Spleen (tissue), 11 donors: ENCODE measurements at regions not wholly inside any gene's neighbourhood (a gene's known extent, or its start where the extent isn't known, plus 50 kb on each side); places are given as distances from the start of the nearest gene placed in this dataset.
"Not testable (repeated sequence)": the region's sequence is repeated elsewhere in the genome, so short reads cannot be mapped to it uniquely, and the experiment has no call there.

Experiments
- DNase-seq: peaks from one replicate; pipeline ENCODE4 v3.0.0-alpha.2; 2020
- H3K27ac ChIP-seq, 8 donors: fragments of 200-600 bp; sonication (generic) in 7 of 8; 1 replicate in 4 of 8; 2 replicates in 4 of 8; pipeline versions ENCODE4 v1.5.0 to v1.8.0; 2016 to 2021; ENCODE audit warnings: inconsistent platforms in 4 of 8, mild to moderate bottlenecking in 4 of 8, moderate library complexity in 1 of 8
- H3K27me3 ChIP-seq, 7 donors: fragments of 200-600 bp; sonication (generic) in 6 of 7; replicated peaks in 1 of 7; 1 replicate in 4 of 7; 2 replicates in 3 of 7; pipeline versions ENCODE4 v1.5.0 to v1.8.0; 2016 to 2021; ENCODE audit warnings: inconsistent platforms in 3 of 7, mild to moderate bottlenecking in 1 of 7
- H3K36me3 ChIP-seq, 6 donors: fragments of 200-600 bp; sonication (generic) in 5 of 6; 1 replicate in 4 of 6; 2 replicates in 2 of 6; pipeline versions ENCODE4 v1.5.0 to v1.8.0; 2016 to 2021; ENCODE audit warnings: inconsistent platforms in 2 of 6
- H3K4me1 ChIP-seq, 6 donors: fragments of 200-600 bp; sonication (generic) in 5 of 6; 1 replicate in 3 of 6; 2 replicates in 3 of 6; pipeline versions ENCODE4 v1.5.0 to v1.8.0; 2016 to 2021; ENCODE audit warnings: inconsistent platforms in 3 of 6
- H3K4me3 ChIP-seq, 8 donors: fragments of 200-600 bp; sonication (generic) in 7 of 8; 1 replicate in 4 of 8; 2 replicates in 4 of 8; pipeline versions ENCODE4 v1.5.0 to v1.8.0; 2016 to 2021; ENCODE audit warnings: inconsistent platforms in 4 of 8, mild to moderate bottlenecking in 4 of 8, moderate library complexity in 2 of 8
- H3K9me3 ChIP-seq, 8 donors: fragments of 200-600 bp; sonication (generic) in 7 of 8; 1 replicate in 4 of 8; 2 replicates in 4 of 8; pipeline versions ENCODE4 v1.5.0 to v1.8.0; 2016 to 2021; ENCODE audit warnings: inconsistent platforms in 4 of 8
- POLR2A ChIP-seq, 3 donors: fragments of 450-650 bp; IDR thresholded peaks; one replicate each; pipeline ENCODE4 v1.5.1; 2017; ENCODE audit warnings: antibody characterized with exemption in 3 of 3, mild to moderate bottlenecking in 1 of 3
- POLR2AphosphoS5 ChIP-seq, 3 donors: sonication (generic); formaldehyde crosslinking; IDR thresholded peaks; one replicate each; pipeline ENCODE4 v1.5.1; 2017; ENCODE audit warnings: antibody characterized with exemption in 3 of 3
- WGBS, 5 donors: extraction: QIAGEN DNeasy Blood & Tissue Kit in 3 of 5; methylation state at CpG; one replicate each; pipeline versions ENCODE4 v1.1.5 to v1.1.7; 2013 to 2018; 5-methylcytosine and 5-hydroxymethylcytosine counted together
- intact Hi-C: fragments of 100-400 bp; cut with DNase I; formaldehyde crosslinking; loops from one replicate; pipeline ENCODE4 v1.15.0; 2023; ENCODE audit warnings: low total_unique reads
- TF ChIP-seq, protein P1 (sequence below), 11 experiments: fragments of 200-600 bp in 7 of 11; fragments of 450-650 bp in 4 of 11; sonication (generic) in 4 of 11; IDR thresholded peaks in 8 of 11; conservative IDR thresholded peaks in 3 of 11; 1 replicate in 7 of 11; 2 replicates in 4 of 11; pipeline versions ENCODE4 v1.4.0 to v1.8.0; 2016 to 2021; ENCODE audit warnings: antibody characterized with exemption in 11 of 11, inconsistent platforms in 4 of 11, mild to moderate bottlenecking in 1 of 11
- donor health status: healthy with polysubstance abuse.
- donor health status: DM: no; HTN: no; CAD: no; lungs with moderate emphysema.
- donor health status: DM: no; HTN: no; CAD: no.
- donor health status: Bipolar disorder and iron deficiency.
- donor health status: healthy.
- donor health status: DM: no; HTN: no; CAD: no.
- donor health status: DM: yes; HTN: yes; CAD: no.

DNA sequence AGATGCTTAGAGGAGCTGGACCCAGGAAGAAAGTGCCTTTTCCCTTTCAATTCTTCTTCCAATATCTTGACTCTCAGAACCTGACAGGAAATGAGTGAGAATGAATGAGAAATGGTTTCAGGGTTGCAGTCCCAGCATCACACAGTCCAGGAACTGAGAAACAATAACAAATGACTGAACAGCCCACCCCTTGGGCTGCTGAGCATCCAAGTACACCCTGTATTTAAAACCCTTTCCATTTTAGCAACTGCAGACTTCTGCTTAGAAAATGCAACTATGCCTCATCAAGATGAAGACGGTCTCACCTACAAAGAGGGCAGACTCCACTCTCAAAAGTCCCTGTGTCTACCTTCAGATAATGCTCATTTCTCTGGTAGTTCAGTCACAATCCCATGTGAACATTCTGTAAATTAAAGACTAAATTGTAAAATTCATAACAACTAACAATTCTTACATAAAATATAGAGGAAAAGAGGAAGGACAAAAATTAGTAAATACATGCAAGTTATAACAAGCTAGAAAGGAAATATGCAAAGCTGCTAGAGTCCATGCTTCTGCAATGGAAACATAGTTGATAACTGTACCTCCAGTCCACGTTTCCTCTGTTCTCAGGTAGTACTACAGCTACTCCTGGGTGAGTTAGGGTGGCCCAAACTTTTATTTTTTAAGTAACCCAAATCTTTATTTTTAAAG, 316.5 kb downstream of the ICE1 start:
- TF ChIP-seq POLR2AphosphoS5 (IDR thresholded peaks at IDR 0.05) (no peak), POLR2A (IDR thresholded peaks at IDR 0.05) (no peak)
- TF ChIP-seq, protein P1, sequence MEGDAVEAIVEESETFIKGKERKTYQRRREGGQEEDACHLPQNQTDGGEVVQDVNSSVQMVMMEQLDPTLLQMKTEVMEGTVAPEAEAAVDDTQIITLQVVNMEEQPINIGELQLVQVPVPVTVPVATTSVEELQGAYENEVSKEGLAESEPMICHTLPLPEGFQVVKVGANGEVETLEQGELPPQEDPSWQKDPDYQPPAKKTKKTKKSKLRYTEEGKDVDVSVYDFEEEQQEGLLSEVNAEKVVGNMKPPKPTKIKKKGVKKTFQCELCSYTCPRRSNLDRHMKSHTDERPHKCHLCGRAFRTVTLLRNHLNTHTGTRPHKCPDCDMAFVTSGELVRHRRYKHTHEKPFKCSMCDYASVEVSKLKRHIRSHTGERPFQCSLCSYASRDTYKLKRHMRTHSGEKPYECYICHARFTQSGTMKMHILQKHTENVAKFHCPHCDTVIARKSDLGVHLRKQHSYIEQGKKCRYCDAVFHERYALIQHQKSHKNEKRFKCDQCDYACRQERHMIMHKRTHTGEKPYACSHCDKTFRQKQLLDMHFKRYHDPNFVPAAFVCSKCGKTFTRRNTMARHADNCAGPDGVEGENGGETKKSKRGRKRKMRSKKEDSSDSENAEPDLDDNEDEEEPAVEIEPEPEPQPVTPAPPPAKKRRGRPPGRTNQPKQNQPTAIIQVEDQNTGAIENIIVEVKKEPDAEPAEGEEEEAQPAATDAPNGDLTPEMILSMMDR (IDR thresholded peaks at IDR 0.05 in 8 of 11, conservative IDR thresholded peaks at IDR 0.05 in 3 of 11): no peak
- DNase-seq: no peak
- peaks cover 0 to 18% (median 11%) of the 10 kb centered on the region in 8 donors for H3K9me3 ChIP-seq
- peaks cover 0 to 6% (median 0%) of the 10 kb centered on the region in 6 donors for H3K4me1 ChIP-seq
- 53 to 67% (median 57%) methylated on average over 2 of the region's 2 CpGs for WGBS, 5 donors
- no peak overlapping the region for H3K27ac ChIP-seq
- no peak overlapping the region for H3K4me3 ChIP-seq
- intact Hi-C loops: no loop called here
- H3K27me3 ChIP-seq: no peaks in the 10 kb centered on the region
- no peaks in the 10 kb centered on the region for H3K36me3 ChIP-seq

DNA sequence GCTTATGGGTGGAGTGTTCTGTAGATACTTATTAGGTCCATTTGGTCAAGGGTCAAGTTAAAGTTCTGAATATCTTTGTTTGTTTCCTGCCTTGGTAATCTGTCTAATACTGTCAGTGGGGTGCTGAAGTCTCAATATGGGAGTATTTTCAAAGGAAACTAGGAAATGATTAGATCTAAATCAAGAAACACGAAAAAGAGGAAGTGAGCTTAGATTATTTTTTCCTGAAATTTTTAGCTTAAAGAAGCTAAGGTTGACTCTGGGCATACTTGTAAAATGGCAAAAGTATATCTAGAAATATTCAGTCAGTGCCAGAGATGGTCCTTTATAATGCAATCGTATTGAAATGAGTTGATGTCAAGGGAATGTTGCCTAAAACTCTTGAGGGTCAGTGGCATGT, 313.5 kb downstream of the ICE1 start:
- no peak for DNase-seq
- Histone ChIP-seq H3K36me3 (no peaks in the 10 kb centered on the region), H3K27ac (no peak overlapping the region), H3K4me1 (peaks cover 0 to 6% (median 0%) of the 10 kb centered on the region in 6 donors), H3K9me3 (no peaks in the 10 kb centered on the region), H3K4me3 (no peak overlapping the region), H3K27me3 (no peaks in the 10 kb centered on the region)
- intact Hi-C loops: no loop called here
- TF ChIP-seq, protein P1 (IDR thresholded peaks at IDR 0.05 in 8 of 11, conservative IDR thresholded peaks at IDR 0.05 in 3 of 11): no peak
- TF ChIP-seq POLR2AphosphoS5 (IDR thresholded peaks at IDR 0.05) (no peak), POLR2A (IDR thresholded peaks at IDR 0.05) (no peak)
- 36 to 42% (median 39%) methylated on average over 2 of the region's 2 CpGs for WGBS, 5 donors

DNA sequence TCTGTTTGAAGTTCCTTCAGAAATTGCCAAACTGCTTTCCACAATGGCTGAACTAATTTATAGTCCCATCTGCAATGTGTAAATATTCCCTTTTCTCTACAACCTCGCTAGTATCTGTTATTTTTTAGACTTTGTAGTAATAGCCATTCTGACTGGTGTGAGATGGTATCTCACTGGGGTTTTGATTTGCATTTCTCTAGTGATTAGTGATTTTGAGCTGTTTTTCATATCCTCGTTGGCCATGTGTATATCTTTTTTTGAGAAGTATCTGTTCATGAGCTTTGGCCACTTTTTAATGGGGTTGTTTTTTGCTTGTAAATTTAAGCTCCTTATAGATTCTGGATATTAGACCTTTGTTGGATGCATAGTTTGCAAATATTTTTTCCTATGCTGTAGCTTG, 310.6 kb downstream of the ICE1 start:
- H3K9me3 ChIP-seq, H3K27ac ChIP-seq, H3K4me3 ChIP-seq, H3K4me1 ChIP-seq, H3K36me3 ChIP-seq, DNase-seq, H3K27me3 ChIP-seq, intact Hi-C loops: not testable (repeated sequence)
- WGBS, 5 donors: 64 to 85% (median 70%) methylated on average over 2 of the region's 2 CpGs

DNA sequence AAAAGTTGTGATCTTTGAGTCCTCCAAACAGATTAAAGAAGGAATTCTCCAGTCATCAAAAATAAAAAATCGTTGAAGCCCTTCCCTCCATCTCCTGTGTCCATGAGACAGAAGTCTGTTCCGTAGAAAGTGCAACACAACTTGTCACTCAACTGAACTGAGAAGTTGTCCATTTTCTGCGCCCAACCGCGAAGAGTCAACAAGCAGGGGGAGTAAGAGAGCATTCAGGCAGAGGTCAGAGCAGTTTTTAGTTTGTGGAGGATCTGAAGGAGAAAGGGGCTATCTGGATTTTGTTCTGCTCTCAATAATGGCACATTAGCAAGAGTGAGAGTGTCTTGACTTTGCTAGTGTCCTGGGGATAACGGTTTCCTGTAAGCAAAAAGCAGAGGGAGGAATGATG, 303.9 kb downstream of the ICE1 start:
- Histone ChIP-seq H3K4me3 (no peak overlapping the region), H3K9me3 (no peaks in the 10 kb centered on the region), H3K27ac (no peak overlapping the region), H3K36me3 (no peaks in the 10 kb centered on the region), H3K4me1 (no peaks in the 10 kb centered on the region), H3K27me3 (no peaks in the 10 kb centered on the region)
- 74 to 78% (median 75%) methylated on average over 6 of the region's 6 CpGs for WGBS, 5 donors
- intact Hi-C loops: no loop called here
- DNase-seq: no peak
- TF ChIP-seq POLR2AphosphoS5 (IDR thresholded peaks at IDR 0.05): no peak
- TF ChIP-seq, protein P1 (IDR thresholded peaks at IDR 0.05 in 8 of 11, conservative IDR thresholded peaks at IDR 0.05 in 3 of 11): no peak
- TF ChIP-seq POLR2A (IDR thresholded peaks at IDR 0.05): no peak
